Vagina (tissue), 2 donors: ENCODE measurements at regions not wholly inside any gene's neighbourhood (a gene's known extent, or its start where the extent isn't known, plus 50 kb on each side); places are given as distances from the start of the nearest gene placed in this dataset.

Experiments
- CTCF ChIP-seq, 3 experiments: fragments of 450-650 bp in 2 of 3; fragments of 200-600 bp in 1 of 3; sonication (generic) in 1 of 3; IDR thresholded peaks; one replicate each; pipeline ENCODE4 v1.5.1; 2017 to 2019; ENCODE audit warnings: antibody characterized with exemption in 3 of 3, mild to moderate bottlenecking in 2 of 3, moderate library complexity in 2 of 3
- POLR2AphosphoS5 ChIP-seq, 2 donors: sonication (generic); formaldehyde crosslinking; IDR thresholded peaks; one replicate each; pipeline ENCODE4 v1.9.0; 2017; ENCODE audit warnings: antibody characterized with exemption in 2 of 2, mild to moderate bottlenecking in 2 of 2, low read depth in 1 of 2; ENCODE audit not compliant: insufficient read depth in 1 of 2

DNA sequence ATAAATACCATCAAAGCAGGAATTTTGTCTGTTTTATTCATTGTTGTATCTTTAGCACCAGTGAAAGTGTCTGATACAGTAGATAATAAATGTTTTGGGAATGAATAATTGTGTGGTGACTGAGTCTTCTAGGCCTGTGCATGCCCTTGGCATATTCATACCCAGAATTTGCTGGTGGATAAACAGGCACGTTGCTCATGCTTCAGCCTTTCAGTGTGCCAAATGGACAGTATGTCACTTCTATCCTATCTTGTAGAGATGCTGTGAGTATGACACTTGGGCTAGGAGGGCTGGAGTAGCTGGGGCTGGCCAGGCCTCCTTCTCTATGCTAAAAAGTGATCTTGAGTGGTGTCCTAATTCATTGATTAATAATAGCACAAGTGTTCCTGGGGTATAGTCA lies 287.3 kb upstream of the DDI1 start:
- TF ChIP-seq CTCF (IDR thresholded peaks at IDR 0.05) (no peak), POLR2AphosphoS5 (IDR thresholded peaks at IDR 0.05; ENCODE audit: insufficient read depth in 1 of 2, low read depth in 1 of 2) (no peak)
